NK-92 treated with Interleukin-12 subunit alpha and Interleukin-12 subunit beta, amount 100 ng/mL, for 24 hours (cell line): ENCODE measurements at regions not wholly inside any gene's neighbourhood (a gene's known extent, or its start where the extent isn't known, plus 50 kb on each side); places are given as distances from the start of the nearest gene placed in this dataset.

Experiments
- DNase-seq: peaks from one replicate; lab custom pipeline; 2025; lab: John Stamatoyannopoulos, UW

DNA sequence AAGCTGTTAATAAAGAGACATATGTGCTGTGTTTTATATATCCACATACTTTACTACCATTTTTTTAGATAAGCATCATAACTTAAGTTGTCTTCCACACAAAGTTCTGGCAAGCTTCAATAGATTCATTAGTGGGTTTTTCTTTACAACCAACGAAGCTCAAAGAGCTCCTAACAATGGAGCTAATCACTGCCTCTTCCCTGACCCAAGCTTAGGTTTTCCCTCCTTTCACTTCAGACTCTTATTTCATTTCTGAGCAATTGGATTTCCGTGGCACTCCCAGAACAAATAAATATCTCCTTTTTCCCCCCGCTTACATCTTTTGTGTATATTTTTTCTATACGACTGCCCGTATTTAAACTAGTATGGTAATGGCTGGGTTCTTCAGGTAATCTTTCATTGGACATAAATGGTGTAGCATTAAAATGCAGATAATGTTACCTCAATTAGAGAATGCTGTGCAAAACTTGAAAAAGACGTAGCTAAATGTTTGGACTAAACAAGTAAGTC lies 275.5 kb upstream of the TMEM161B start:
- DNase-seq, result no peak

- no peak for DNase-seq
Observed at GRCh38 chr5:88542786-88543185, 274.1 kb upstream of the TMEM161B start.

GRCh38 chr5:88540471-88541115 lies 271.9 kb upstream of the TMEM161B start:
- no peak for DNase-seq

GRCh38 chr5:88539693-88540365 lies 271.2 kb upstream of the TMEM161B start:
- no peak for DNase-seq

DNA sequence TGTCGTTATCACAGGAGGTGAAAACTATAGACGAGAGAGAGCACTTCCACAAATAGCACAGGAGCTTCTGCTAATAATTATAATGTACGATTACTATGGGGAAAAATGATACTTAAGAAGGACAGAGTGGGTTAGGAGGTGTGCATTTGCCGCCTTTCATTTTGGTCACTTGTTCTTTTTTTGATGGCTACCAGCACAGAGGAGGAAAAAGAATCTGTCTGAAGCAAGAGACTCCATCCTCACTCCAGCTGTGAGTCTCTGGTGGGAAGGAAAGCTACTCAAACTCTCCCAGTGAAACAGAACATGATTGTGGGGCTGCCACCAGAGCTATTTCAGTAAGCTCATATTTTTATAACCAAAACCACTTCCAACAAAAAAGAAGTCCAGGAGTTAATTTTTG lies 270.4 kb upstream of the TMEM161B start:
- DNase-seq, result no peak

GRCh38 chr5:88536146-88536545 lies 267.5 kb upstream of the TMEM161B start:
- no peak for DNase-seq

DNA sequence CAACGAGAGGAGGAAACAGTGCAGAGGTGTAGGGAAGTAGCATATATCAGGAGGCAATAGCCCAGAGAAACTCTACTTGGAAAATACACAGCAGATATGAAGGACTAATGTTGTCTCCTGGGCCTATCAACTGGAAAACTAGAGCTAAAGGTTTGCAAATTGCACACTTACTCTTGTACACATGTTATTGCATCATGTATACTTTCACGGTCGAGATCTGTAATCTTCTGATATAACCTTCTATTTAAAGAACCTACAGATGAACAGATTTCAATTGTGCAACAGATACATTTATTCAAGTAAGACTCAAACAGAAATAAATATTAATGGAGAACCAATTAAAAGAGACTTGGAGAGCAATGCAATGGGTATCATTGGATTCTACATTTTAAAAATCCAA lies 256.3 kb upstream of the TMEM161B start:
- no peak for DNase-seq

GRCh38 chr5:88519066-88519465 lies 250.4 kb upstream of the TMEM161B start:
- no peak for DNase-seq

DNA sequence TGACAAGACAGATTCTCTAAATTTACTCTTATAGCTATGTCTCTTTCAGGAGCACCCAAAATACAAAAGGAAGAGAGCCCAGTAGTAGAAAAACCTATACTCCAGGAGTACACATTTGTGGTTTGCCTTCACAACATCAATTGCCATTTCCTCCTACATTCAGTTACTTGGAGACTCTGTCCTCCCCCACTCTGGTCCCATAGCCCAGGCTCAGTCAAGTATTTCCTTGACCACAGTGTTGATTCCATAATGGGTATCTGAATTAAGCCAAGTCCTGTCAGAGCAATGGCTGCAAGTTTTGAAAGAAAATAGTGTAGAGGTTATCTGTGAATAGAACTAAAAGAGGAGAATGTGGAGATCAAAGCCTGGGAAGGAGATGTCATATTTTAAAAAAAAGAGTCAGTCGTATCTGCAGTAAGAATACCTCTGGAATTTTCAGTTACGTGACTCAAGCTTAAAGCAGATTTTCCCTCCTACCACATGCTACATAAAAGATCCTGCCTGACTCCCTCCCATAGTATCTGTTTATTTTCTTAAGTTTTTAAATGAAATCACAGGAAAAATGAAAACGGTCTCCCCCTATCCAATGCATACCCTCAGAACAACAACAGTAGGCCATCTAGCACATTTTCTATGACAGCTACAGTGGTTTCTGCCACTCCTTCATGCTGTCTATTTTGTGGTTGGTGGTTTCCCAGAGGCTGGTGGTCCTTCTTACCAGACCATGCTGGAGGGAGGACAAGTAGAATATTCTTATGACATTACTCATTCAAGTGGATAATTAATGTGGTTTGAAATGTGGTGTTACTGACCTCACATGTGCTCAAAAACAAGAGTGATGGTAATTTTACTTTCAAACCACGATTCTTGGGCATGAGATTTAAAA lies 249.7 kb upstream of the TMEM161B start:
- DNase-seq, result no peak

DNA sequence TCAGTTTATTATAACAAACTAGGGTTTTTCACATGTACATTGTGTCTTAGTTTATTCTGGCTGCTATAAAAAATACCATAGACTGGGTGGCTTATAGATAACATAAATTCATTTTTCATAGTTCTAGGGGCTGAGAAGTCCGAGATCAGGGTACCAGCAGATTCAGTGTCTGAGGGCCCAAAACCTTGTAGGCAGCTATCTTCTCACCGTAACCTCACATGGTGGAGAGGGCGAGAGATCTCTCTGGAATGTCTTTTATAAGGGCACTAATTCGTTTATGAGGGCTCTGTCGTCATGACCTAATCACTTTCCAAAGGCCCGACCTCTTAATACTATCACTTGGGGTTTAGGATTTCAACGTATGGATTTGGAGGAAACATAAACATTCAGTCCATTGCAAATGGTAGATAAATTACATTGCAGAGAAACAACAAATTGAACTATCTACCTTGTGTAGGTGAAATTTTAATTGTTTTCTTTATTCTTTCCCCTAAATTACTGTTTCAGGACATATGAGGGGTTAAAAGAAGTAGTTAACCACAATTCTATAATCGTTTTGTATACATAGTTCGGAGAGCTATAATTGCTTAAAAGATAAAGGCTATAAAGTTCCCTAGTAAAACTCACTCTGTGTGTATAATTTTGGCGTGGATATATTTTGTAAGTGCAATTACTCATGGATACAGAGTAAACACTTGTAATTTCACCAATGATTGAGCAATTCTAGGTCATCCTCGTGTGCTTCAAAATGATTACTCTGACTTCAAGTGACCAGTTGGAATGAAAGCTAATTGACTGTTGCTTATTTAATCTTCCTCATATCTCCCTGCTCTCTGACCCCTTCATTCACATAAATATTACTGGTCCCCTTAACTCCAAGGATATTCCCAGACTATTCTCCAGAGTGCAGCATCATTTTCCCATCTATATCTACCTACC lies 247.5 kb upstream of the TMEM161B start:
- no peak for DNase-seq

DNA sequence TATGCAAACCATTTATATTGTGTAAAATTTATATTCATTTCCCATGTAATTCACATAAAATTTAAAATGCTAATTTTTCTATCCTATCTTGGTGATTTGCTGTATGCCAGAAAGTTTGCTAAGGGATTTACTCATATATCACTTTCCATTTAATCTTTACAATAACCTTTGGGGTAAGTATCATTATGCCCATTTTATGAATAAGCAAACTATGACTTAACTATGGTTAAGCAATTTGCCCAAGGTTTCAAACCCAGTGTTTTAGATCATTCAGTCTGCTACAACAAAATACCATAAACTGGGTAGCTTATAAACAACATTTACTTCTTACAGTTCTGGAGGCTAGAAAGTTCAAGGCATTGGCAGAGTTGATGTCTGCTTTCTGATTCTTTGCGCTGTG lies 246.4 kb upstream of the TMEM161B start:
- DNase-seq, result no peak

GRCh38 chr5:88509403-88509802 lies 240.8 kb upstream of the TMEM161B start:
- no peak for DNase-seq

- DNase-seq, result no peak
Observed at GRCh38 chr5:88507261-88507660, 238.6 kb upstream of the TMEM161B start.

DNA sequence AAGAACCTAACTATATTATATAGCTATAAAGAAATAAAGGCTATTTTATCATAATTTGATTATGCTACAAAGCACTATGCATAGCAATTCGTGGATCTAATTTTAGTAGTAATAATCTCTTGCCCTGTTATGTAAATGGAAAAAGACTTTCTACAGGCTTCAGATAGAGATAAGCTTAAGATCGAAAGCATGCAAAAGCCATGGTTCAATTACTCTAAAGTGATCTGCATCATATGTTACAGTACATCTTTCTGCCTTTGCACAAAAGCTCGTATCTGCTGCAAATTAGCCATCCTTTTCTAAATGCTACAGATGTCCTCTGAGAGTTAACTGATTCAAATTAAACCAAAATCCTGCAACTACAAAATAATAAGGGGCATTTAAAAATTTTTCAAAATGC lies 234.8 kb upstream of the TMEM161B start:
- no peak for DNase-seq

DNA sequence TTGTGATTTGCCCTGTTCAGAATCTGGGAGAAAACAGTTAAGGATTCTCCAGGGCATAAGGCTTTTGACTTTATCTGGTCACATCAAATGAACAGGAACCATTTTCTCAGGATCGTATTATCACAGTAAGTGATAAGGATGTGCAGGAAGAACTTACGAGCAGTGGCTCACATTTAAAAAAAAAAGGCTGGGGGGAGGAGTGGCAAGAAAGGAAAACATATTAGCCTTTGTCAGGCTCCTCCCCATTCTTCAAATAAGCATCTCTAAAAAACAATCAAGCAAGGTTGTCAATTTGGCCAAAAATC lies 234.3 kb upstream of the TMEM161B start:
- DNase-seq, result no peak

DNA sequence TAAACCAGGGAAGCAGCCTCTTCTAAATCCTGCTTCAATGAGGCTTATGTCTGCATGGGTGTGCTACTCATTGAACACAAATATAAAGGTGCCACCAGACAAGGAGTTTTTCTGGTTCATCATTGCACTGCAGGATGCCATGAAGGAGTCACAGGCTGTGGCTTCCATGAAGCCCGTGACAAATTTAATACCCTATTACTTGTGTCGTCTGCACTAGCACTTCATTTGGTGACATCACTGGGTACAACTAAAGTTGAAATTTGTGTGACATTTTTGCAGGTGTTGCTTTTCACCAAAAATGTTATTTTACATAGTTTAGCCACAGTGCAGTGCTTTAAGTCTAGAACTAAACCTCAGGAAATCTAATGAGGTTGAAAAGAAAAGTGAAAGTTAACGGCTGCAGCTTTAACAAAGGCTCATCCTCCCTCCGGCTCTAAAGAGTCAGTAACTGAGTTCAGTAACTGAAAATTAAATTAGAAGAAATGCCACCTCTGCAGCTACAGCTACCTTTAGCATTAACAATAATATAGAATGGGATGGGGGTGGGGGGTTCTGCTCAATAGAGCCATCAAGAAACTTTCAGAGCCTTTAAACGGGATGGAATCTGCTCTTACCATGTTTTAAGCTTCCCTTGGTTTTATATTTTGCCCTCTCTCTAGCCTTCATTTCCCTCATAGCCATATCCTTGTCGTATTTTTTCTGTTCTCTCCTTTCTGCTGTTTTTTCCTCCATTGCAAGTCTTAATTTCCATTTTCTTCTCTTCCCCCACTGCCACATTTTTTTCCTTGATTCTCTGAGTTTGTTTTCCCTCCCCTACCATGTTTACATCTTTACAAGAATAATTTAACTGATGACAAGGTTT lies 233.8 kb upstream of the TMEM161B start:
- no peak for DNase-seq

- no peak for DNase-seq
Observed at GRCh38 chr5:88495810-88496209, 227.2 kb upstream of the TMEM161B start.

DNA sequence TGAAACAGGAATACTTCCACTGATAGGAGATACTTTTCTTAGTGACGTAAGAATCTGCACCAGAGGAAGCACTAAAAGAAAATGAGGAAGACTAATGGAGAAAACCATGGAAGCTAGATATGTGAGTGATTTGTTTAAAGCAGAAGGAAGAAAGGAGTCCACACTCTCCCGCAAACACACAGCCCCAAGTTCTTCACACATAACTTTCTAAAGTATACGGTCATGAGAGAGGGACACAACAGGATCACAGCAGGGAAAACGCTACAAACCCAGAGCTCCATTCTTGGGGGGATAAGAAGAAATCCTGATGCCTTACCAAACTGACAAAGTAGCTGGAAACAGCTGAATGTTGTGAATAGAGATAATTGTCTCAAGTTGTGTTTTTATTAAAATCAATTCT lies 222.2 kb upstream of the TMEM161B start:
- no peak for DNase-seq

DNA sequence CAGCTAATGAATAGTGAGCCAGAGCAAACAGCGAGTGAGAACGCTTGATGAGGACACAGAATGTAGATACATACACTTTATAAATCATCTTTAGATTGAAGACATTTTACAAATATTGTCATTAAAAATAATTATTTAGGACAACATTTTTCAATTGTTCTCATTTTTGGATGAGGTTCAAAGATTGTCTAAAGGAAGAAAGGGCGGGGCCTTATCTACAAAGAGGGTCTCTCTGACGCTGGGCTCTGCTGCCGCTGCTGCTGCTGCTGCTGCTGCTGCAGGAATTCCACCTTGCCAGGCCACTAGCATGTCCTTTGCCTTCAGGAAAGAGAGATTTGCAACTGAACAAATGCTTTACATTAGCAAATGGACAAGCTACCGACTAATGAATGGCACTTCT lies 220.7 kb upstream of the TMEM161B start:
- no peak for DNase-seq

GRCh38 chr5:88488561-88488960 lies 219.9 kb upstream of the TMEM161B start:
- DNase-seq, result no peak

DNA sequence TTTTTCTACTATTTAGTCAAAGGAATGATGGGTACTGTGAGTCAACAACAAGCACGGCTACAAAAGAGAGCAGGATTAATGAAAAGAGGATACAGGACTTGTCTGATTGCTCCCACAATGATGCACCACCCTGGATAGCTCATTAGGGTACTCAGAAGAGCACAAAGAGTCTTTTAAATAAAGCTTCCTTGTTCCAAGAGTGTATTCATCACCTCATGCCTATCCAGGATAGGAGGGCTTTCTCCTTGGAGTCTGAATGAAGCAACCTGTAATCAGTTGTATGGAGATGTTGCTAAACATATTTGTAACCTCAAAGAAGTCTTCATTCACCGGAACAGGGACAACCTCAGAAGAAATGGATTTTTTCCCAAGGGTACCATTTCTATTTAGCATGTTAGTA lies 219.5 kb upstream of the TMEM161B start:
- no peak for DNase-seq
